Tibial artery (tissue), 4 donors: ENCODE measurements at regions not wholly inside any gene's neighbourhood (a gene's known extent, or its start where the extent isn't known, plus 50 kb on each side); places are given as distances from the start of the nearest gene placed in this dataset.

Source experiments
- DNase-seq, 2 donors: peaks; one replicate each; pipeline ENCODE4 v3.0.0-alpha.2; 2019
- H3K27ac ChIP-seq, 2 donors: fragments of 200-600 bp; sonication (generic) in 1 of 2; 1 replicate in 1 of 2; 2 replicates in 1 of 2; pipeline ENCODE4 v1.5.1; 2018 to 2019; ENCODE audit warnings: mild to moderate bottlenecking in 1 of 2
- H3K27me3 ChIP-seq, 2 donors: fragments of 200-600 bp; sonication (generic) in 1 of 2; one replicate each; pipeline versions ENCODE4 v1.5.1 to v1.6.0; 2016 to 2019
- H3K36me3 ChIP-seq, 3 donors: fragments of 200-600 bp; sonication (generic) in 2 of 3; one replicate each; pipeline ENCODE4 v1.5.1; 2016 to 2019; ENCODE audit warnings: mild to moderate bottlenecking in 2 of 3
- H3K4me1 ChIP-seq, 4 donors: fragments of 200-600 bp; sonication (generic) in 2 of 4; 1 replicate in 3 of 4; 2 replicates in 1 of 4; pipeline ENCODE4 v1.5.1; 2016 to 2019
- H3K4me3 ChIP-seq, 2 donors: fragments of 200-600 bp; sonication (generic) in 1 of 2; 1 replicate in 1 of 2; 2 replicates in 1 of 2; pipeline ENCODE4 v1.5.1; 2018 to 2019; ENCODE audit warnings: mild to moderate bottlenecking in 2 of 2
- H3K9me3 ChIP-seq, 3 donors: fragments of 200-600 bp; sonication (generic) in 1 of 3; one replicate each; pipeline ENCODE4 v1.5.1; 2016 to 2019
- CTCF ChIP-seq, 2 experiments: fragments of 200-600 bp in 1 of 2; fragments of 450-650 bp in 1 of 2; IDR thresholded peaks; one replicate each; pipeline ENCODE4 v1.5.1; 2017 to 2019; ENCODE audit warnings: antibody characterized with exemption in 2 of 2, mild to moderate bottlenecking in 1 of 2, moderate library complexity in 1 of 2
- intact Hi-C: fragments of 100-400 bp; cut with DNase I; formaldehyde crosslinking; loops from one replicate; pipeline ENCODE4 v1.15.0; 2023; ENCODE audit warnings: low total_unique reads

GRCh38 chr12:127820271-127820670 is 446.7 kb upstream of the TMEM132C start:
- intact Hi-C loops: no loop called here
- Histone ChIP-seq H3K4me3 (no peak overlapping the region), H3K9me3 (no peaks in the 10 kb centered on the region), H3K36me3 (no peaks in the 10 kb centered on the region), H3K4me1 (peaks cover 0 to 13% (median 4%) of the 10 kb centered on the region in 4 donors), H3K27me3 (no peaks in the 10 kb centered on the region), H3K27ac (no peak overlapping the region)
- TF ChIP-seq CTCF (IDR thresholded peaks at IDR 0.05): no peak
- DNase-seq: no peak

GRCh38 chr12:127820846-127821245 is 446.1 kb upstream of the TMEM132C start:
- H3K4me1 ChIP-seq: peaks cover 0 to 13% (median 4%) of the 10 kb centered on the region in 4 donors
- intact Hi-C loops: no loop called here
- DNase-seq: no peak
- H3K36me3 ChIP-seq: no peaks in the 10 kb centered on the region
- no peak for TF ChIP-seq CTCF (IDR thresholded peaks at IDR 0.05)
- no peaks in the 10 kb centered on the region for H3K9me3 ChIP-seq
- H3K27me3 ChIP-seq: no peaks in the 10 kb centered on the region
- H3K4me3 ChIP-seq: no peak overlapping the region
- no peak overlapping the region for H3K27ac ChIP-seq

- Histone ChIP-seq H3K4me1 (peaks cover 0 to 13% (median 4%) of the 10 kb centered on the region in 4 donors), H3K9me3 (no peaks in the 10 kb centered on the region), H3K36me3 (no peaks in the 10 kb centered on the region), H3K27me3 (no peaks in the 10 kb centered on the region), H3K4me3 (no peak overlapping the region), H3K27ac (peak overlapping the region; percentile 33 to 40)
- TF ChIP-seq CTCF (IDR thresholded peaks at IDR 0.05): no peak
- peak in 1 of 2 donors; percentile 76 for DNase-seq
- intact Hi-C loops: no loop called here
Measured at GRCh38 chr12:127822809-127823411, 444.1 kb upstream of the TMEM132C start.

GRCh38 chr12:127823801-127824200 is 443.2 kb upstream of the TMEM132C start:
- no peak for TF ChIP-seq CTCF (IDR thresholded peaks at IDR 0.05)
- peak overlapping the region in 1 of 2 donors; percentile 40 for H3K27ac ChIP-seq
- intact Hi-C loops: no loop called here

GRCh38 chr12:127829281-127830064 is 437.5 kb upstream of the TMEM132C start:
- no peak for TF ChIP-seq CTCF (IDR thresholded peaks at IDR 0.05)

More at GRCh38 chr12:127823801-127824200, 443.2 kb upstream of the TMEM132C start:
- Histone ChIP-seq H3K4me1 (peaks cover 0 to 13% (median 4%) of the 10 kb centered on the region in 4 donors), H3K27me3 (no peaks in the 10 kb centered on the region), H3K36me3 (no peaks in the 10 kb centered on the region), H3K4me3 (no peak overlapping the region), H3K9me3 (no peaks in the 10 kb centered on the region)
- no peak for DNase-seq

More at GRCh38 chr12:127829281-127830064, 437.5 kb upstream of the TMEM132C start:
- Histone ChIP-seq H3K36me3 (no peaks in the 10 kb centered on the region), H3K9me3 (no peaks in the 10 kb centered on the region), H3K27ac (no peak overlapping the region), H3K27me3 (no peaks in the 10 kb centered on the region), H3K4me1 (no peaks in the 10 kb centered on the region), H3K4me3 (no peak overlapping the region)
- no peak for DNase-seq
- intact Hi-C loops: no loop called here
